GM12872 (cell line): ENCODE measurements at regions not wholly inside any gene's neighbourhood (a gene's known extent, or its start where the extent isn't known, plus 50 kb on each side); places are given as distances from the start of the nearest gene placed in this dataset.

ENCODE experiments used
- TF ChIP-seq, protein P1 (sequence below): IDR thresholded peaks from 3 replicates; pipeline ENCODE4 v1.5.1; 2011; ENCODE audit warnings: low read depth, mild to moderate bottlenecking, low read length, moderate library complexity; ENCODE audit not compliant: insufficient read depth

DNA sequence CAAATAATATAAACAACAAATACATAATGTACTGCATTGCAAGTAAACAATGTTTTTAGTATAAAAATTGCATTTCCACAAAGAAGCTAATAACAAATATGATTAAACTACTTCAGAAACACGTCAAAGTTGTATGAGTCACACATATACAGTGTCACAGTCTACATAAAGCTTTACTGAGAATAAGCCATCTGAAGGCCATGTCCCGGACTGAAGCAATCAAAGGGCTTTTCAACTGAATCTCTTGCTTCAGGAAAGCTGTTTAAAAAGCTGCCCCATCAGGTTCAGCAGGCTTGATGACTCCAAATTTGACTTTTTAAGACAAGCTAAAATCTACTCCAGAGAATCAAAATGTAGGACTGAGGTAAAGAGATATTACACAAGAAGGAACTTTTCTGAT is 1476.8 kb downstream of the ADGRL3 start:
- TF ChIP-seq, protein P1, sequence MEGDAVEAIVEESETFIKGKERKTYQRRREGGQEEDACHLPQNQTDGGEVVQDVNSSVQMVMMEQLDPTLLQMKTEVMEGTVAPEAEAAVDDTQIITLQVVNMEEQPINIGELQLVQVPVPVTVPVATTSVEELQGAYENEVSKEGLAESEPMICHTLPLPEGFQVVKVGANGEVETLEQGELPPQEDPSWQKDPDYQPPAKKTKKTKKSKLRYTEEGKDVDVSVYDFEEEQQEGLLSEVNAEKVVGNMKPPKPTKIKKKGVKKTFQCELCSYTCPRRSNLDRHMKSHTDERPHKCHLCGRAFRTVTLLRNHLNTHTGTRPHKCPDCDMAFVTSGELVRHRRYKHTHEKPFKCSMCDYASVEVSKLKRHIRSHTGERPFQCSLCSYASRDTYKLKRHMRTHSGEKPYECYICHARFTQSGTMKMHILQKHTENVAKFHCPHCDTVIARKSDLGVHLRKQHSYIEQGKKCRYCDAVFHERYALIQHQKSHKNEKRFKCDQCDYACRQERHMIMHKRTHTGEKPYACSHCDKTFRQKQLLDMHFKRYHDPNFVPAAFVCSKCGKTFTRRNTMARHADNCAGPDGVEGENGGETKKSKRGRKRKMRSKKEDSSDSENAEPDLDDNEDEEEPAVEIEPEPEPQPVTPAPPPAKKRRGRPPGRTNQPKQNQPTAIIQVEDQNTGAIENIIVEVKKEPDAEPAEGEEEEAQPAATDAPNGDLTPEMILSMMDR = no peak

DNA sequence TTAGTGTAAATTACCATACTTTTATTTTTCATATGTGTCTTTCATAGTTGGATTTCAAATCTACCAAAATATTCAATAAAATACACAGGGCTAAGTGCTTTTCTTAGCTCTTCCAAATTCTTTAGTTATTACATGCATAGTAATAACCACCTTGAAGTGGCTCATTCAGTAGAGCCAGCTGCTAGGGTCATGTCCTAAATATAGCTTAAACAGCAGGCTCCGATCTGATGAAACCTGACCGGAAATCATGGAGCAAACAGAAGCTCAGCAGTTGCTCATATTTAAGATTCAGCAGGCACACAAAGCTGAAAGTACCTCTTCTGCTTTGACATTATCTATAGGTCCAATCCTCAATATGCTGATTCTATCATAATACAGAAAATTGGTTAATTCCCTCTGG is 1470.4 kb downstream of the ADGRL3 start:
- TF ChIP-seq, protein P1 = no peak

DNA sequence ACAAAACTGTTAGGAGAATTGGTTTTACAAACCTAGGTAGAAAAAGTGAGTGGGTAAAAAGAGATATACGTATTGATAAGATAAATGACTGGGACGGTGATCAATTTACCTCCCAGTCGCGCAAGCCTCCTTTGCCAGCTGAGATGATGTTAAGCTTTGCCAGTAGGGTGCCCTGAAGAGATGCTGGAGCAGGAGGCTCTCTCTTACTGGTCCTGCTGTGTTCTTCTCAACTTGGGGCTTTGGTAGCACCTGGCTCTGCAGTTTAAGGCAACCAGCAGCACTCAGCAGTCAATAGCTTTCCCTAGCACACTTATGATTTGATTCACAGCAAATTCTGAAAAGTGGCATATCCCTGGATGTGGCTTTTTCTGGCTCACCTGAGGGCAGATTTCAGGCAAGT is 1461.7 kb downstream of the ADGRL3 start:
- TF ChIP-seq, protein P1 = no peak

DNA sequence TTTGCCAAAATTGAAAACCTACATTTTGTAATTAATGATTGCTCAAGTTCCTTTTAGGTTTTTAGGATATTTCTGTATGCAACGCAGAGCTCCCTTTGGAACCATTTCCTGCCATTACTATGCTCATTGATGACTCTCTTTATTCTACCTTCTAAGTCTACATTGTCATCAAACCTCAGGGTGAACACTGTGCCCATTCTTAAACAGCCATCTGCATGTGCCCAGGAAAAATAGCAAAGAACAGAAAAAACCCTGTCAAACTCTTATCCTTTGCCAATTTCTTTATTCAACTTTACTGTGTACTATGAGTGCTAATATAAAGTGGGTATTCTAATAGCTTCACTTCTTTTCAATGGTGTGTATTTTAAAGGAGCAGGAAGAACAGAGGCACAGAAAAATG is 1455.9 kb downstream of the ADGRL3 start:
- TF ChIP-seq, protein P1 = no peak

DNA sequence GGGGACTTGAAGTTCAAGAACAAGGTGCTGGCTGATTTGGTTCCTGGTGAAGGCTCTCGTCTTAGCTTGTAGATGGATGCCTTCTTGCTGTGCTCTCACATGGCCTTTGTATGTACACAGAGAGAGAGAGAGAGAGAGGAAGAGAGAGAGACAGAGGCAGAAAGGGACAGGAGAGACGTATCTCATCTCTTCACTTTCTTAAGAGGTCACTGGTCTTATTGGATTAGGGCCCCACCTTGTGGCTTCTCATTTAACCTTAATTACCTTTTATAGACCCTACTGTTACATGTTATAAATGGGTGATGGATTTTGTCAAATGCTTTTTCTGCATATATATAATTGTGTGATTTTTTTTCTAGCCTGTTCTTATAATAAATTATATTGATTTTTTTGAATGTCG is 1444.2 kb downstream of the ADGRL3 start:
- TF ChIP-seq, protein P1 = 0 out of 3 replicates have a peak, but pooled peaks have one; percentile 16

DNA sequence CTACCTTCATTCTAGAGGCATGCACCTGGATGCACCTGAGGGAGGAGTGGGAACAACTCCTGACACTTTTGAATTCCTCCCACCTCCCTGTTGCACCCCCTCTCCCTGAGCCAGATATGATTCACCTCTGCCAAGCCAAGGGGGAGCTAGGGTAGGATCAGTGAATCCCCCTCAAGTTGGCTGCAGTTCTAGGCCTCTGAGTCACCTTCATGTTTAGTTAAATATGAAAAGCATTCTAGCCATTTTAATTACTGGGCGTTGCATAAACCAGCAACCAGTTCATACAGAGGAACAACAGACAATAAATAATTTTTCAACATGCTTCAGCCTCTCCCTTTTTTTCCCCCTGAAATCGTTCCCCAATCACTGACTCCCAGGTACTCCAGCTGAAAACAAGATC is 1440.2 kb downstream of the ADGRL3 start:
- TF ChIP-seq, protein P1 = no peak

DNA sequence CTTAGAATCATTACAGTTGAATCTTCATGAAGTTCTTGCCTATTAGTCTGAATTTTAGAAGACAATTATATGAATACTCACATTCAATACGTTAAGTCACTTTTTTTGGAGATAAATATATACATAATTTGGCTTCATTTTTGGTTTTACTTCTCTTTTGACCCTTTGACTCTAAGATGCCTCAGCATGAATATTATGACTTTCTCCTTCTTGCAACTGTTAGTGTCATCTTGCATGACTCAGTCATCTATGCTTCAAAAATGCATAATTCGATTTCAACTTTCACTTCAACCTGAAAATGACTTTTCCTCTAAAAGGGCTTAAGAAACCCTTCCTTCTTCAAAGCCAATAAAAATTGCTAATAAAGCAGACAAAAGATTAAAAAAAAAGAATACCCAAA is 1427.5 kb downstream of the ADGRL3 start:
- TF ChIP-seq, protein P1 = no peak

DNA sequence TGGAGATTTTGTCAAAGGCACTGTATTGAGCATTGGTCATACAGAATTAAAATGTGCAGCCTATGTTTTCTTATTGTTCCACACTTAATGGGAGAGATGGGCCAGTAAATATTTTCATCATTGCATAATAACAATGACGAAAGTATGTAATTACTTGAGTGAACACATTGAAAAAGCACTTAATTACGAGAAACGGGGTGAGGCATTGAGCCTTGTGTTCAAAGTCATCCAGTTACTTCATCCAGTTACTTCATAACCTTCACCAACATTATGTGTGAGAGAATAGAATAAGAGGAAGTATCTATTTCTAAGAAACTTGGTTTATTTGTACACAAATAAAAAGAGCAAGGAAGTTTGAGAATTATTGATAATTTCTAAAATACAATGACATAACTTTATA is 1427.0 kb downstream of the ADGRL3 start:
- TF ChIP-seq, protein P1 = no peak
